Muscle layer of colon (tissue), 2 donors: ENCODE measurements at regions not wholly inside any gene's neighbourhood (a gene's known extent, or its start where the extent isn't known, plus 50 kb on each side); places are given as distances from the start of the nearest gene placed in this dataset.

ENCODE experiments used
- H3K27ac ChIP-seq: one replicate; pipeline ENCODE4 v1.7.0; 2013; ENCODE audit warnings: low read depth, mild to moderate bottlenecking, low read length, moderate library complexity
- H3K27me3 ChIP-seq, 2 donors: one replicate each; pipeline ENCODE4 v1.7.0; 2013; ENCODE audit warnings: low read length in 2 of 2, mild to moderate bottlenecking in 2 of 2; ENCODE audit not compliant: insufficient read depth in 2 of 2, control insufficient read depth in 1 of 2
- H3K36me3 ChIP-seq: one replicate; pipeline ENCODE4 v1.7.0; 2013; ENCODE audit warnings: mild to moderate bottlenecking, low read length; ENCODE audit not compliant: insufficient read depth
- H3K4me1 ChIP-seq: one replicate; pipeline ENCODE4 v1.7.0; 2013; ENCODE audit warnings: mild to moderate bottlenecking, low read length; ENCODE audit not compliant: insufficient read depth
- H3K4me3 ChIP-seq, 2 donors: one replicate each; pipeline ENCODE4 v1.7.0; 2013; ENCODE audit warnings: low read length in 2 of 2, low read depth in 1 of 2, mild to moderate bottlenecking in 1 of 2, moderate library complexity in 1 of 2
- H3K9ac ChIP-seq: one replicate; pipeline ENCODE4 v1.7.0; 2013; ENCODE audit warnings: low read length
- H3K9me3 ChIP-seq: one replicate; pipeline ENCODE4 v1.7.0; 2013; ENCODE audit warnings: mild to moderate bottlenecking, low read length
- donor health status: abdominal sarcoma.
- donor health status: Adenocarcinoma of cecum.

- no peaks in the 10 kb centered on the region for H3K4me1 ChIP-seq
- no peaks in the 10 kb centered on the region for H3K9me3 ChIP-seq
- H3K9ac ChIP-seq: no peak overlapping the region
- H3K27ac ChIP-seq: no peak overlapping the region
- H3K36me3 ChIP-seq: no peaks in the 10 kb centered on the region
- no peaks in the 10 kb centered on the region for H3K27me3 ChIP-seq
- H3K4me3 ChIP-seq: no peak overlapping the region
These were observed 475.3 kb upstream of the AUTS2 start for GRCh38 chr7:69122953-69123352.

DNA sequence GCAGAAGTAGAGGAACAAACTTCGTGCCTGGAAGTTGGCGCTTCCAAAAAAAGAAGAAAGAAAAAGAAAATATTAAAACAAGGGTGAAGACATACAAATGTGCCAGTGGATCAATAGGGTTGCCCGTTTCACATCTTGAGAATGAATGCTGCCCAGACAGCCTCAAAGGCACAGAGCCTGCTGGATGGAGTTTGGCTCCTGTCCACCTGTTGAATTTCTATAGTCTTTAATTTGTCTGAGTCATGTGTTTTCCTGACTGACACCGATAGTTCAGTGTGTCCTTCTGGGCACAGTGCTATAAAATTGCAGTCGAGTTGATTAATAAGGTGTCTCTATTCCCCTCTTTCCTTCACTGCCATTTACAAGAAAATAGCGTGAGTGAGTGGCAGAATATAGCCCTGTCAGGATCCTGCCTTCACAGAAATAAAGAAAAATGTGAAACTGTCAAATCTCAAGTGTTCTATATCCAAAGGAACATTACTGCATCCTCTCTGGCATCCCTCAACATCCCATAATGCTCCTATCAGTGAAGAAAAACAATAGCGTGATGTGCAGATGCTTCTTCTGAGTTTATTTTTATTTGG lies 471.3 kb upstream of the AUTS2 start:
- Histone ChIP-seq H3K4me1 (no peaks in the 10 kb centered on the region), H3K9ac (no peak overlapping the region), H3K4me3 (no peak overlapping the region), H3K36me3 (no peaks in the 10 kb centered on the region), H3K27me3 (no peaks in the 10 kb centered on the region), H3K9me3 (no peaks in the 10 kb centered on the region), H3K27ac (no peak overlapping the region)

DNA sequence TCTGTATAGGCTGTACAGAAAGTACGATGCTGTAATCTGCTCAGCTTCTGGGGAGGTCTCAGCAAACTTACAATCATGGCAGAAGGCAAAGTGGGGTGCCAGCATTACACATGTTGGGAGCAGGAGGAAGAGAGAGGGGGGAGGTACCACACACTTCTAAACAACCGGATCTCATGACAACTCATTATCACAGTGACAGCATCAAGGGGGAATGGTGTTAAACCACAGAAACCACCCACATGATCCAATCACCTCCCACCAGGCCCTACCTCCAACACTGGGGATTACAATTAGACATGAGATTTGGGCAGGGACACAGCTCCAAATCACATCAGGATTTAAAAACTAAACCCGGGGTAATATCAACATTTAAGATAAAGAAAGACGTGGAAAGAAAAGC lies 468.8 kb upstream of the AUTS2 start:
- Histone ChIP-seq H3K4me1 (no peaks in the 10 kb centered on the region), H3K27me3 (peaks cover 0 to 2% of the 10 kb centered on the region in 2 donors), H3K4me3 (no peak overlapping the region), H3K9me3 (no peaks in the 10 kb centered on the region), H3K36me3 (no peaks in the 10 kb centered on the region), H3K27ac (no peak overlapping the region), H3K9ac (no peak overlapping the region)

GRCh38 chr7:69129951-69130350 lies 468.3 kb upstream of the AUTS2 start:
- Histone ChIP-seq H3K9ac (no peak overlapping the region), H3K4me1 (no peaks in the 10 kb centered on the region), H3K27me3 (peaks cover 0 to 5% of the 10 kb centered on the region in 2 donors), H3K9me3 (no peaks in the 10 kb centered on the region), H3K4me3 (no peak overlapping the region), H3K27ac (no peak overlapping the region), H3K36me3 (no peaks in the 10 kb centered on the region)

- no peaks in the 10 kb centered on the region for H3K4me1 ChIP-seq
- no peaks in the 10 kb centered on the region for H3K9me3 ChIP-seq
These were observed 467.9 kb upstream of the AUTS2 start for GRCh38 chr7:69130396-69130795.

GRCh38 chr7:69134316-69134715 lies 464.0 kb upstream of the AUTS2 start:
- H3K9me3 ChIP-seq: peaks cover 4% of the 10 kb centered on the region
- H3K27ac ChIP-seq: no peak overlapping the region
- H3K9ac ChIP-seq: no peak overlapping the region
- no peaks in the 10 kb centered on the region for H3K36me3 ChIP-seq
- no peaks in the 10 kb centered on the region for H3K4me1 ChIP-seq
- H3K27me3 ChIP-seq: peaks cover 0 to 5% of the 10 kb centered on the region in 2 donors
- H3K4me3 ChIP-seq: no peak overlapping the region

More at GRCh38 chr7:69130396-69130795, 467.9 kb upstream of the AUTS2 start:
- peaks cover 0 to 5% of the 10 kb centered on the region in 2 donors for H3K27me3 ChIP-seq
- no peak overlapping the region for H3K9ac ChIP-seq
- H3K36me3 ChIP-seq: no peaks in the 10 kb centered on the region
- no peak overlapping the region for H3K27ac ChIP-seq
- H3K4me3 ChIP-seq: no peak overlapping the region

DNA sequence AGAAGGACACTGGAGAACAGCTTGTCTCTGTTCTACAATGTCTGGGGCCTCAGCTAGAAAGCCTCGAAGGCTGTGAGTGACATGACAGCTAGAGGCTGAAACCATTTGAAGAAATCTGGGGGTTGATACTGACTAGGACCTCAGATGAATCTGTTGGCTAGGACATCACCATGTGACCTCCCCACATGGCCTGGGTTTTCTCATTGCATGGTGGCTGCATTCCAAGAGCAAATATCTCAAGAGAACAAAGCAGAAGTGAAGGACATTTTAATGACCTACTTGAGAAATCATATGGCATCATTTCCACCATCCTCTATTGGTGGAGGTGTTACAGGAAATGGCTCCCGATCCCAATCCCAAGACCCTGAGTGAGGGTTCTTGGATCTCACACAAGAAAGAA lies 450.6 kb upstream of the AUTS2 start:
- H3K9me3 ChIP-seq: no peaks in the 10 kb centered on the region
- no peak overlapping the region for H3K9ac ChIP-seq
- H3K4me1 ChIP-seq: peaks cover 4% of the 10 kb centered on the region
- no peak overlapping the region for H3K4me3 ChIP-seq
- no peaks in the 10 kb centered on the region for H3K27me3 ChIP-seq
- H3K27ac ChIP-seq: no peak overlapping the region
- H3K36me3 ChIP-seq: no peaks in the 10 kb centered on the region

DNA sequence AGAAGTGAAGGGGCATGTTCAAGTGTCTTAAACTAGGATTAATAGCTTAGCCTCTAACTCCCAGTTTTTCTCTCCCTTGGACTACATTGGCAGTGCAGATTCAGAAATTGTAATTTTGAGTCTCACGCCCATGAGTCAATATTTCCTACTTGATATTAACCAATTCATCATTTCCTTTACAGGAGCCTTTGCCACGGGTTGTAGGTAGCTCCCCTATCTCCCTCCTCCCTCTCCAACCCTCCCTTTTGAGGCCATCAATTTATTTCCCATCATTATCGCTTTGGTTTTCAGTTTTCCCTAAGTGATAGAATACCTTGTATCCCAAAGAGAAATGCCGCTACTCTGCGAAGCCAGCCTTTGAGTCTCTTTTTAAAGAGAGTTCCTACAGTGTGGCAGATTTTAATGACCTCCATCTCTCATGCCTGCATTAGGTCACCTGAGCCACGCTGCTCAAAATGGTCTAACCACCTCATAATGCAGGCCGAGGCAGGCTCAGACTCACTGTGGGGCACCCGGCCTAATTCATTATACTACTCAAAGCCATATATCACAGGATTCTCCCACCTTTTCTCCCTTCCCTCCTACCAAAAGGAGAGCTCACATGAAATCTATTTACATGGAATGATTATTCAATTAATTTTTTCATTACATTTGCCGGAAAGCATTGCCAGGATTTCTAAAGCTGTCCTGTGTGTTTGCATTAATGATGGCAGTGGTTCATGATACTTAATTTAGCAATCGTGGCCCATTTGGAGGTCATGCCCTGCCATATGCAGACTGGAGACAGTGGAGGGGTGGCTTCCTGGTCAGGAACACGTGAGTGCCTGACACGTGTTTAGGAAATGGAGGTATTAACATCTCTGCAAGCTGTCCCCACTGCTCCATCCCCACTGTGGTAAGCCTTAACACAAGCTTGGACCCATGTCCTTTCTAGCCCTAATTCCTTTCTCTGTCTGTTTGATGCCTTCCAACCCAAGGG lies 448.2 kb upstream of the AUTS2 start:
- no peak overlapping the region for H3K4me3 ChIP-seq
- no peak overlapping the region for H3K27ac ChIP-seq
- peaks cover 4% of the 10 kb centered on the region for H3K4me1 ChIP-seq
- no peaks in the 10 kb centered on the region for H3K36me3 ChIP-seq
- no peaks in the 10 kb centered on the region for H3K9me3 ChIP-seq
- no peaks in the 10 kb centered on the region for H3K27me3 ChIP-seq
- no peak overlapping the region for H3K9ac ChIP-seq

GRCh38 chr7:69162326-69162725 lies 435.9 kb upstream of the AUTS2 start:
- Histone ChIP-seq H3K36me3 (no peaks in the 10 kb centered on the region), H3K4me3 (no peak overlapping the region), H3K27me3 (no peaks in the 10 kb centered on the region), H3K4me1 (peaks cover 13% of the 10 kb centered on the region), H3K9me3 (no peaks in the 10 kb centered on the region), H3K9ac (no peak overlapping the region), H3K27ac (no peak overlapping the region)

DNA sequence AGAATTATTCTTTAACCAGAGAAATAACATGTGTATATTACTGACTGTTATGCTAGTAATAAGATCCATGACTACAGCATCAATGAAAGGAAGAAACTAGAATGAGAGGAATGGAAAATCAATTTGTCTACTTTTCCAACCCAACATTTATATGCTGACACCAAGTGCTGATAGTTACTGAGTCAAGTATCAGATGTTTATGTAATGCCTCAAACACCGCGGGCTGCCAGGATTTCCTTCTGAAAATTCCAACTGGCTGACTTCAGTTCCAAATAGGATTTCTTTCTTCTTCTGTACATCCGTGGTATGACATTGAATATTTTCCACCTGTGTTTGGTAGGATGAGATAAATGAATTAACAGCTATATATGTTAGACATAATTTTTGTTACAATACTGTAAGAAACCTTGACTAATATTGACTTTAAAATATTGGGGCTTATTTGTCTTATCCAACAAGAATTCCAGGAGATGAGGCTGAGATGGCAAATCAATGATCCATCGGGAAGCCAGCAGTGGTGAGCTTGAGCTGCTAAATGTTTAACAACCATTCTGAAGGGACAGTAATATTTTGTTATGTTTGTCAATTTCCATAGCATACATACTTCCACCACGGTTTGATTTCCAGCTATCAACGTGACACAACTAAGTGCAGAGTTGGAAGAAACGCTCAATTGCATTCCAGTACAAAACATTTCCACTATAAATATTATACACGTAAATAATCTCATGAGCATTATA lies 435.2 kb upstream of the AUTS2 start:
- Histone ChIP-seq H3K9ac (no peak overlapping the region), H3K4me3 (no peak overlapping the region), H3K27me3 (no peaks in the 10 kb centered on the region), H3K4me1 (peaks cover 13% of the 10 kb centered on the region), H3K36me3 (no peaks in the 10 kb centered on the region), H3K27ac (no peak overlapping the region), H3K9me3 (no peaks in the 10 kb centered on the region)

GRCh38 chr7:69166979-69167516 lies 431.2 kb upstream of the AUTS2 start:
- H3K4me1 ChIP-seq: peaks cover 13% of the 10 kb centered on the region
- no peaks in the 10 kb centered on the region for H3K27me3 ChIP-seq
- H3K27ac ChIP-seq: no peak overlapping the region
- H3K9ac ChIP-seq: no peak overlapping the region
- H3K9me3 ChIP-seq: no peaks in the 10 kb centered on the region
- H3K36me3 ChIP-seq: no peaks in the 10 kb centered on the region
- H3K4me3 ChIP-seq: no peak overlapping the region
